ENCODE measurements at regions not wholly inside any gene's neighbourhood (a gene's known extent, or its start where the extent isn't known, plus 50 kb on each side); places are given as distances from the start of the nearest gene placed in this dataset.

- no peak for TF ChIP-seq POLR2A (IDR thresholded peaks at IDR 0.05)
- no peak for TF ChIP-seq CTCF (IDR thresholded peaks at IDR 0.05)
- TF ChIP-seq EP300 (IDR thresholded peaks at IDR 0.05): no peak
These were observed 58.8 kb upstream of the GOLGA8A start for GRCh38 chr15:34496207-34496995.

All from ovary (tissue), 3 donors.